ENCODE measurements at regions not wholly inside any gene's neighbourhood (a gene's known extent, or its start where the extent isn't known, plus 50 kb on each side); places are given as distances from the start of the nearest gene placed in this dataset.

- peak; percentile 54; the same call in 1 of the 2 replicates for TF ChIP-seq ZNF609 (CRISPR knock-in tag; IDR thresholded peaks at IDR 0.05; ENCODE audit: borderline replicate concordance)
- peak; percentile 75 for TF ChIP-seq NR2C2 (CRISPR knock-in tag; IDR thresholded peaks at IDR 0.05; ENCODE audit: borderline replicate concordance)
- no peak for TF ChIP-seq ZNF841 (CRISPR knock-in tag; IDR thresholded peaks at IDR 0.05; ENCODE audit: borderline replicate concordance)
- peak in 1 of 2 experiments; percentile 20; a peak in 1 of 4 replicates for TF ChIP-seq NR2F1 (CRISPR knock-in tag; IDR thresholded peaks at IDR 0.05)
- TF ChIP-seq NCOR1 (IDR thresholded peaks at IDR 0.05; ENCODE audit: borderline replicate concordance, low read length), result peak; percentile 63
- no peak for TF ChIP-seq IRF2 (CRISPR knock-in tag; IDR thresholded peaks at IDR 0.05)
- peak; percentile 53 for TF ChIP-seq ASH2L (IDR thresholded peaks at IDR 0.05; ENCODE audit: insufficient read length, low read depth, low read length)
- peak; percentile 47; the same call in 1 of the 2 replicates for TF ChIP-seq ZFY (CRISPR knock-in tag; IDR thresholded peaks at IDR 0.05)
- 0 out of 2 replicates have a peak, but pooled peaks have one; percentile 29 for TF ChIP-seq ZNF556 (CRISPR knock-in tag; IDR thresholded peaks at IDR 0.05; ENCODE audit: borderline replicate concordance)
- no peak for TF ChIP-seq ZNF180 (CRISPR knock-in tag; IDR thresholded peaks at IDR 0.05; ENCODE audit: borderline replicate concordance, low read depth)
- no peak for TF ChIP-seq KLF13 (CRISPR knock-in tag; IDR thresholded peaks at IDR 0.05)
- no peak for TF ChIP-seq SOX13 (IDR thresholded peaks at IDR 0.05)
- peak in 1 of 2 experiments; percentile 23; a peak in 1 of 4 replicates for TF ChIP-seq SOX13 (CRISPR knock-in tag; conservative IDR thresholded peaks at IDR 0.05 in 1 of 2, IDR thresholded peaks at IDR 0.05 in 1 of 2)
- peak; percentile 61 for TF ChIP-seq ZFX (CRISPR knock-in tag; IDR thresholded peaks at IDR 0.05; ENCODE audit: low read depth)
- TF ChIP-seq, protein P1, sequence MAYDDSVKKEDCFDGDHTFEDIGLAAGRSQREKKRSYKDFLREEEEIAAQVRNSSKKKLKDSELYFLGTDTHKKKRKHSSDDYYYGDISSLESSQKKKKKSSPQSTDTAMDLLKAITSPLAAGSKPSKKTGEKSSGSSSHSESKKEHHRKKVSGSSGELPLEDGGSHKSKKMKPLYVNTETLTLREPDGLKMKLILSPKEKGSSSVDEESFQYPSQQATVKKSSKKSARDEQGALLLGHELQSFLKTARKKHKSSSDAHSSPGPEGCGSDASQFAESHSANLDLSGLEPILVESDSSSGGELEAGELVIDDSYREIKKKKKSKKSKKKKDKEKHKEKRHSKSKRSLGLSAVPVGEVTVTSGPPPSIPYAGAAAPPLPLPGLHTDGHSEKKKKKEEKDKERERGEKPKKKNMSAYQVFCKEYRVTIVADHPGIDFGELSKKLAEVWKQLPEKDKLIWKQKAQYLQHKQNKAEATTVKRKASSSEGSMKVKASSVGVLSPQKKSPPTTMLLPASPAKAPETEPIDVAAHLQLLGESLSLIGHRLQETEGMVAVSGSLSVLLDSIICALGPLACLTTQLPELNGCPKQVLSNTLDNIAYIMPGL (CRISPR knock-in tag; IDR thresholded peaks at IDR 0.05; ENCODE audit: borderline replicate concordance in 1 of 2, low read depth in 1 of 2), result 0 out of 4 replicates have a peak, but pooled peaks of 1 of the 2 experiments have one; percentile 29
- no peak for TF ChIP-seq MAFG (CRISPR knock-in tag; IDR thresholded peaks at IDR 0.05)
- peak; percentile 81 for TF ChIP-seq HNF4A (CRISPR knock-in tag; IDR thresholded peaks at IDR 0.05)
- peak; percentile 49; the same call in 1 of the 2 replicates for TF ChIP-seq ZNF350 (CRISPR knock-in tag; IDR thresholded peaks at IDR 0.05; ENCODE audit: borderline replicate concordance, low read depth)
- TF ChIP-seq ZNF362 (CRISPR knock-in tag; IDR thresholded peaks at IDR 0.05; ENCODE audit: borderline replicate concordance), result 0 out of 2 replicates have a peak, but pooled peaks have one; percentile 14
- no peak for TF ChIP-seq FOSL2 (CRISPR knock-in tag; IDR thresholded peaks at IDR 0.05)
Observed at GRCh38 chrX:40173143-40174000, 75.6 kb upstream of the BCOR start (continued).

All from HepG2 (cell line).